ENCODE measurements at regions not wholly inside any gene's neighbourhood (a gene's known extent, or its start where the extent isn't known, plus 50 kb on each side); places are given as distances from the start of the nearest gene placed in this dataset.

- no peak for TF ChIP-seq POLR2AphosphoS5 (IDR thresholded peaks at IDR 0.05; ENCODE audit: low read depth, low read length)
- no peak for TF ChIP-seq POLR2A (IDR thresholded peaks at IDR 0.05; ENCODE audit: low read depth, low read length)
- TF ChIP-seq TAF1 (IDR thresholded peaks at IDR 0.05; ENCODE audit: low read depth, low read length): no peak
- no peak for TF ChIP-seq SPI1 (IDR thresholded peaks at IDR 0.05; ENCODE audit: low read depth, low read length)
These were observed 413.5 kb upstream of the HS6ST1 start for GRCh38 chr2:128731994-128732650.
